MM.1S (cell line): ENCODE measurements at regions not wholly inside any gene's neighbourhood (a gene's known extent, or its start where the extent isn't known, plus 50 kb on each side); places are given as distances from the start of the nearest gene placed in this dataset.

Experiments
- CTCF ChIP-seq: fragments of 300-600 bp; sonication (generic); IDR thresholded peaks from 2 replicates; pipeline ENCODE4 v1.5.1; 2016; ENCODE audit warnings: antibody characterized with exemption, low read length, mixed read lengths
- EZH2 ChIP-seq: fragments of 300-600 bp; sonication (generic); optimal IDR thresholded peaks from 2 replicates; pipeline ENCODE3; 2017; ENCODE audit warnings: low read depth, mild to moderate bottlenecking, antibody characterized with exemption, low read length, mixed read lengths

- TF ChIP-seq CTCF, result no peak
- no peak for TF ChIP-seq EZH2
Measured at GRCh38 chr22:44601725-44602124, 100.3 kb upstream of the PRR5 start.
